ENCODE measurements at regions not wholly inside any gene's neighbourhood (a gene's known extent, or its start where the extent isn't known, plus 50 kb on each side); places are given as distances from the start of the nearest gene placed in this dataset.
"Not testable (repeated sequence)": the region's sequence is repeated elsewhere in the genome, so short reads cannot be mapped to it uniquely, and the experiment has no call there.

GRCh38 chr18:38751211-38751610 lies 1185.6 kb upstream of the CELF4 start:
- no peak for DNase-seq (ENCODE audit: low read depth, low spot score)

GRCh38 chr18:38750751-38751150 lies 1185.2 kb upstream of the CELF4 start:
- DNase-seq (ENCODE audit: low read depth, low spot score) = no peak

GRCh38 chr18:38747153-38747552 lies 1181.6 kb upstream of the CELF4 start:
- no peak for DNase-seq (ENCODE audit: low read depth, low spot score)

GRCh38 chr18:38720181-38720580 lies 1154.6 kb upstream of the CELF4 start:
- not testable (repeated sequence) for DNase-seq (ENCODE audit: low read depth, low spot score)

- DNase-seq (ENCODE audit: low read depth, low spot score) = no peak
Observed at GRCh38 chr18:38718365-38718901, 1152.8 kb upstream of the CELF4 start.

GRCh38 chr18:38709122-38709521 lies 1143.5 kb upstream of the CELF4 start:
- DNase-seq (ENCODE audit: low read depth, low spot score) = no peak

GRCh38 chr18:38706373-38706772 lies 1140.8 kb upstream of the CELF4 start:
- no peak for DNase-seq (ENCODE audit: low read depth, low spot score)

GRCh38 chr18:38698088-38698487 lies 1132.5 kb upstream of the CELF4 start:
- DNase-seq (ENCODE audit: low read depth, low spot score) = no peak

GRCh38 chr18:38695559-38696280 lies 1130.1 kb upstream of the CELF4 start:
- no peak for DNase-seq (ENCODE audit: low read depth, low spot score)

- no peak for DNase-seq (ENCODE audit: low read depth, low spot score)
Observed at GRCh38 chr18:38693104-38693503, 1127.5 kb upstream of the CELF4 start.

GRCh38 chr18:38690626-38691025 lies 1125.0 kb upstream of the CELF4 start:
- no peak for DNase-seq (ENCODE audit: low read depth, low spot score)

GRCh38 chr18:38688416-38688815 lies 1122.8 kb upstream of the CELF4 start:
- DNase-seq (ENCODE audit: low read depth, low spot score) = no peak

- DNase-seq (ENCODE audit: low read depth, low spot score) = no peak
Observed at GRCh38 chr18:38670486-38670885, 1104.9 kb upstream of the CELF4 start.

GRCh38 chr18:38664929-38665328 lies 1099.3 kb upstream of the CELF4 start:
- DNase-seq (ENCODE audit: low read depth, low spot score) = no peak

- no peak for DNase-seq (ENCODE audit: low read depth, low spot score)
Observed at GRCh38 chr18:38663682-38664081, 1098.1 kb upstream of the CELF4 start.

GRCh38 chr18:38663270-38663669 lies 1097.7 kb upstream of the CELF4 start:
- DNase-seq (ENCODE audit: low read depth, low spot score) = no peak

GRCh38 chr18:38654946-38655345 lies 1089.3 kb upstream of the CELF4 start:
- DNase-seq (ENCODE audit: low read depth, low spot score) = no peak

GRCh38 chr18:38651736-38652135 lies 1086.1 kb upstream of the CELF4 start:
- DNase-seq (ENCODE audit: low read depth, low spot score) = no peak

GRCh38 chr18:38648179-38648578 lies 1082.6 kb upstream of the CELF4 start:
- DNase-seq (ENCODE audit: low read depth, low spot score) = no peak

- no peak for DNase-seq (ENCODE audit: low read depth, low spot score)
Observed at GRCh38 chr18:38646296-38646695, 1080.7 kb upstream of the CELF4 start.

- DNase-seq (ENCODE audit: low read depth, low spot score) = no peak
Observed at GRCh38 chr18:38644875-38645641, 1079.5 kb upstream of the CELF4 start.

- DNase-seq (ENCODE audit: low read depth, low spot score) = no peak
Observed at GRCh38 chr18:38642711-38643110, 1077.1 kb upstream of the CELF4 start.

- not testable (repeated sequence) for DNase-seq (ENCODE audit: low read depth, low spot score)
Observed at GRCh38 chr18:38639700-38640099, 1074.1 kb upstream of the CELF4 start.
